ENCODE measurements at regions not wholly inside any gene's neighbourhood (a gene's known extent, or its start where the extent isn't known, plus 50 kb on each side); places are given as distances from the start of the nearest gene placed in this dataset.

DNA sequence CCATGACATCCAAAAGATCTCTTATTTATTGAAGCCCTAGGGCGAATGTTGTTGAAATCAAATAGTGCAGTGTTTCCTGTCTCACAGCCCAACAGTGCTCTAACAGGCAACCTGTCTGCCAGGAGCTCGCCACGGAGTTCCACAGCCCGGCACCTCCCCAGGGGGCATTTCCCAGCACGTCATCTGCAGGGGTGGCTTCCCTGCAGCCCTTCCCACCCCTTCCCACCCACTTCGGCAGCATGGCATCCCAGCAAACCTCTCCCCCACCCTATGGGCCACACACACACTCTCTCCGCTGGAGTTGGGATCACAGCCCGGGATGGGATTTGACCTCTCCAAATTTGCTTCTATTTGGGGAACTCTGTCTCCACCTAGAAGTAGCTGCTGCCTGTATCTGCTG, 62.7 kb upstream of the C14orf180 start:
- Histone ChIP-seq H3K9me3 (ENCODE audit: control insufficient read depth in 4 of 4, low read length in 3 of 4) (peaks cover 2 to 7% (median 5%) of the 10 kb centered on the region in 4 donors), H3K36me3 (ENCODE audit: control insufficient read depth in 4 of 4, insufficient read depth in 3 of 4, low read depth in 1 of 4, low read length in 3 of 4) (no peaks in the 10 kb centered on the region), H3K9ac (ENCODE audit: low read depth in 1 of 2, low read length in 2 of 2) (no peak overlapping the region), H3K27ac (ENCODE audit: low read depth in 1 of 2, low read length in 2 of 2) (no peak overlapping the region), H3K27me3 (ENCODE audit: control insufficient read depth in 4 of 4, insufficient read depth in 4 of 4, low read length in 3 of 4) (peaks cover 0 to 6% (median 1%) of the 10 kb centered on the region in 4 donors), H3K4me1 (ENCODE audit: control insufficient read depth in 4 of 4, insufficient read depth in 4 of 4, low read length in 3 of 4) (no peaks in the 10 kb centered on the region), H3K4me3 (ENCODE audit: low read depth in 1 of 3, low read length in 3 of 3) (no peak overlapping the region)
- DNase-seq (ENCODE audit: low spot score) = no peak
- TF ChIP-seq, protein P1, sequence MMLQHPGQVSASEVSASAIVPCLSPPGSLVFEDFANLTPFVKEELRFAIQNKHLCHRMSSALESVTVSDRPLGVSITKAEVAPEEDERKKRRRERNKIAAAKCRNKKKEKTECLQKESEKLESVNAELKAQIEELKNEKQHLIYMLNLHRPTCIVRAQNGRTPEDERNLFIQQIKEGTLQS (IDR thresholded peaks at IDR 0.05) = no peak
- TF ChIP-seq NR2F2 (IDR thresholded peaks at IDR 0.05) (no peak), SP1 (IDR thresholded peaks at IDR 0.05) (no peak), HNF4G (IDR thresholded peaks at IDR 0.05) (no peak), TAF1 (conservative IDR thresholded peaks at IDR 0.05) (no peak), YY1 (IDR thresholded peaks at IDR 0.05) (no peak), GABPA (IDR thresholded peaks at IDR 0.05 in 1 of 2, conservative IDR thresholded peaks at IDR 0.05 in 1 of 2) (no peak), JUND (IDR thresholded peaks at IDR 0.05) (no peak), RAD21 (IDR thresholded peaks at IDR 0.05) (no peak), HNF4A (conservative IDR thresholded peaks at IDR 0.05) (no peak), FOXA2 (IDR thresholded peaks at IDR 0.05) (no peak)
- TF ChIP-seq, protein P2, sequence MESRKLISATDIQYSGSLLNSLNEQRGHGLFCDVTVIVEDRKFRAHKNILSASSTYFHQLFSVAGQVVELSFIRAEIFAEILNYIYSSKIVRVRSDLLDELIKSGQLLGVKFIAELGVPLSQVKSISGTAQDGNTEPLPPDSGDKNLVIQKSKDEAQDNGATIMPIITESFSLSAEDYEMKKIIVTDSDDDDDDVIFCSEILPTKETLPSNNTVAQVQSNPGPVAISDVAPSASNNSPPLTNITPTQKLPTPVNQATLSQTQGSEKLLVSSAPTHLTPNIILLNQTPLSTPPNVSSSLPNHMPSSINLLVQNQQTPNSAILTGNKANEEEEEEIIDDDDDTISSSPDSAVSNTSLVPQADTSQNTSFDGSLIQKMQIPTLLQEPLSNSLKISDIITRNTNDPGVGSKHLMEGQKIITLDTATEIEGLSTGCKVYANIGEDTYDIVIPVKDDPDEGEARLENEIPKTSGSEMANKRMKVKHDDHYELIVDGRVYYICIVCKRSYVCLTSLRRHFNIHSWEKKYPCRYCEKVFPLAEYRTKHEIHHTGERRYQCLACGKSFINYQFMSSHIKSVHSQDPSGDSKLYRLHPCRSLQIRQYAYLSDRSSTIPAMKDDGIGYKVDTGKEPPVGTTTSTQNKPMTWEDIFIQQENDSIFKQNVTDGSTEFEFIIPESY (IDR thresholded peaks at IDR 0.05) = no peak
- TF ChIP-seq, protein P3, sequence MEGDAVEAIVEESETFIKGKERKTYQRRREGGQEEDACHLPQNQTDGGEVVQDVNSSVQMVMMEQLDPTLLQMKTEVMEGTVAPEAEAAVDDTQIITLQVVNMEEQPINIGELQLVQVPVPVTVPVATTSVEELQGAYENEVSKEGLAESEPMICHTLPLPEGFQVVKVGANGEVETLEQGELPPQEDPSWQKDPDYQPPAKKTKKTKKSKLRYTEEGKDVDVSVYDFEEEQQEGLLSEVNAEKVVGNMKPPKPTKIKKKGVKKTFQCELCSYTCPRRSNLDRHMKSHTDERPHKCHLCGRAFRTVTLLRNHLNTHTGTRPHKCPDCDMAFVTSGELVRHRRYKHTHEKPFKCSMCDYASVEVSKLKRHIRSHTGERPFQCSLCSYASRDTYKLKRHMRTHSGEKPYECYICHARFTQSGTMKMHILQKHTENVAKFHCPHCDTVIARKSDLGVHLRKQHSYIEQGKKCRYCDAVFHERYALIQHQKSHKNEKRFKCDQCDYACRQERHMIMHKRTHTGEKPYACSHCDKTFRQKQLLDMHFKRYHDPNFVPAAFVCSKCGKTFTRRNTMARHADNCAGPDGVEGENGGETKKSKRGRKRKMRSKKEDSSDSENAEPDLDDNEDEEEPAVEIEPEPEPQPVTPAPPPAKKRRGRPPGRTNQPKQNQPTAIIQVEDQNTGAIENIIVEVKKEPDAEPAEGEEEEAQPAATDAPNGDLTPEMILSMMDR (IDR thresholded peaks at IDR 0.05; ENCODE audit: low read depth, low read length, missing input control) = no peak
- TF ChIP-seq, protein P4, sequence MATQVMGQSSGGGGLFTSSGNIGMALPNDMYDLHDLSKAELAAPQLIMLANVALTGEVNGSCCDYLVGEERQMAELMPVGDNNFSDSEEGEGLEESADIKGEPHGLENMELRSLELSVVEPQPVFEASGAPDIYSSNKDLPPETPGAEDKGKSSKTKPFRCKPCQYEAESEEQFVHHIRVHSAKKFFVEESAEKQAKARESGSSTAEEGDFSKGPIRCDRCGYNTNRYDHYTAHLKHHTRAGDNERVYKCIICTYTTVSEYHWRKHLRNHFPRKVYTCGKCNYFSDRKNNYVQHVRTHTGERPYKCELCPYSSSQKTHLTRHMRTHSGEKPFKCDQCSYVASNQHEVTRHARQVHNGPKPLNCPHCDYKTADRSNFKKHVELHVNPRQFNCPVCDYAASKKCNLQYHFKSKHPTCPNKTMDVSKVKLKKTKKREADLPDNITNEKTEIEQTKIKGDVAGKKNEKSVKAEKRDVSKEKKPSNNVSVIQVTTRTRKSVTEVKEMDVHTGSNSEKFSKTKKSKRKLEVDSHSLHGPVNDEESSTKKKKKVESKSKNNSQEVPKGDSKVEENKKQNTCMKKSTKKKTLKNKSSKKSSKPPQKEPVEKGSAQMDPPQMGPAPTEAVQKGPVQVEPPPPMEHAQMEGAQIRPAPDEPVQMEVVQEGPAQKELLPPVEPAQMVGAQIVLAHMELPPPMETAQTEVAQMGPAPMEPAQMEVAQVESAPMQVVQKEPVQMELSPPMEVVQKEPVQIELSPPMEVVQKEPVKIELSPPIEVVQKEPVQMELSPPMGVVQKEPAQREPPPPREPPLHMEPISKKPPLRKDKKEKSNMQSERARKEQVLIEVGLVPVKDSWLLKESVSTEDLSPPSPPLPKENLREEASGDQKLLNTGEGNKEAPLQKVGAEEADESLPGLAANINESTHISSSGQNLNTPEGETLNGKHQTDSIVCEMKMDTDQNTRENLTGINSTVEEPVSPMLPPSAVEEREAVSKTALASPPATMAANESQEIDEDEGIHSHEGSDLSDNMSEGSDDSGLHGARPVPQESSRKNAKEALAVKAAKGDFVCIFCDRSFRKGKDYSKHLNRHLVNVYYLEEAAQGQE (IDR thresholded peaks at IDR 0.05) = no peak
- 59% methylated on average over 8 of the region's 8 CpGs for WGBS

DNA sequence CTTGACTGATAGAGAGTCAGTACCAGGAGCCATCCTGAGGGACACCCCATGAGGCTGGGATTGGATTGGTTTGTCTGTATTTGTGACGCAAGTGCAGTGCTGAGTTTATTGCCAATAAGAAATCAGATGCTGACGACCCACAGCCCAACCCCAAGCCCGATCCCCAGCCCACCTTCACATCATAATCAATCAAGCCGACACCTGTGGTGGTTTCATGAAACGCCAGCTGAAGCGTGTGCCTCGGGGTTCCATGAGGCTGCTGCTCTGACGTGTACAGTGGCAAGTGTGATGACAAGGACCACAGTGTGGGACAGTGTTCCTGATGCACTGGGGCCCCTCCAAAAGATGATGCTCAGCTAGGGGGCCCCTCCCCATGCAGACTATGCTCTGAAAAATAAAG, 62.1 kb upstream of the C14orf180 start:
- DNase-seq (ENCODE audit: low spot score) = no peak
- Histone ChIP-seq H3K27me3 (ENCODE audit: control insufficient read depth in 4 of 4, insufficient read depth in 4 of 4, low read length in 3 of 4) (peaks cover 0 to 6% (median 1%) of the 10 kb centered on the region in 4 donors), H3K27ac (ENCODE audit: low read depth in 1 of 2, low read length in 2 of 2) (no peak overlapping the region), H3K9ac (ENCODE audit: low read depth in 1 of 2, low read length in 2 of 2) (no peak overlapping the region), H3K9me3 (ENCODE audit: control insufficient read depth in 4 of 4, low read length in 3 of 4) (peaks cover 2 to 7% (median 5%) of the 10 kb centered on the region in 4 donors), H3K36me3 (ENCODE audit: control insufficient read depth in 4 of 4, insufficient read depth in 3 of 4, low read depth in 1 of 4, low read length in 3 of 4) (no peaks in the 10 kb centered on the region), H3K4me3 (ENCODE audit: low read depth in 1 of 3, low read length in 3 of 3) (no peak overlapping the region), H3K4me1 (ENCODE audit: control insufficient read depth in 4 of 4, insufficient read depth in 4 of 4, low read length in 3 of 4) (no peaks in the 10 kb centered on the region)
- WGBS = 86% methylated on average over 8 of the region's 8 CpGs
- TF ChIP-seq, protein P1 (IDR thresholded peaks at IDR 0.05) = no peak
- TF ChIP-seq TAF1 (conservative IDR thresholded peaks at IDR 0.05) (no peak), SP1 (IDR thresholded peaks at IDR 0.05) (no peak), FOXA1 (IDR thresholded peaks at IDR 0.05) (no peak), HNF4G (IDR thresholded peaks at IDR 0.05) (no peak), RAD21 (IDR thresholded peaks at IDR 0.05) (no peak), EGR1 (IDR thresholded peaks at IDR 0.05; ENCODE audit: low read depth in 2 of 2) (no peak), NR2F2 (IDR thresholded peaks at IDR 0.05) (no peak), FOXA2 (IDR thresholded peaks at IDR 0.05) (no peak), RXRA (IDR thresholded peaks at IDR 0.05) (no peak), GABPA (IDR thresholded peaks at IDR 0.05 in 1 of 2, conservative IDR thresholded peaks at IDR 0.05 in 1 of 2) (no peak), JUND (IDR thresholded peaks at IDR 0.05) (no peak)
- TF ChIP-seq, protein P3 (IDR thresholded peaks at IDR 0.05; ENCODE audit: low read depth, low read length, missing input control) = no peak
- TF ChIP-seq, protein P2 (IDR thresholded peaks at IDR 0.05) = no peak
